SK-N-MC (cell line): ENCODE measurements at regions not wholly inside any gene's neighbourhood (a gene's known extent, or its start where the extent isn't known, plus 50 kb on each side); places are given as distances from the start of the nearest gene placed in this dataset.

Experiments used
- DNase-seq: peaks from one replicate; pipeline ENCODE4 v3.0.0-alpha.2; 2011; ENCODE audit warnings: low read depth, low spot score
- H3K27ac ChIP-seq: fragments of 200-600 bp; sonication (generic); 2 replicates; pipeline ENCODE4 v1.5.1; 2016; ENCODE audit warnings: mixed run types
- H3K36me3 ChIP-seq: fragments of 200-600 bp; sonication (generic); 2 replicates; pipeline ENCODE4 v1.6.1; 2017; ENCODE audit warnings: antibody characterized with exemption, low read length, mixed read lengths; ENCODE audit not compliant: insufficient read depth
- H3K4me3 ChIP-seq: fragments of 200-600 bp; sonication (generic); 2 replicates; pipeline ENCODE4 v1.5.1; 2016
- H3K9ac ChIP-seq: fragments of 200-600 bp; sonication (generic); 2 replicates; pipeline ENCODE4 v1.8.0; 2017; ENCODE audit warnings: mixed run types, mixed read lengths; ENCODE audit not compliant: insufficient read length
- H3K9me3 ChIP-seq: fragments of 200-600 bp; sonication (generic); 2 replicates; pipeline ENCODE4 v1.6.1; 2017; ENCODE audit warnings: low read depth, mild to moderate bottlenecking, antibody characterized with exemption, low read length, moderate library complexity, mixed read lengths
- EZH2 ChIP-seq: fragments of 200-600 bp; sonication (generic); IDR thresholded peaks from one replicate; pipeline ENCODE4 v1.6.1; 2017; ENCODE audit warnings: antibody characterized with exemption
- FOXP2 ChIP-seq: optimal IDR thresholded peaks from 2 replicates; pipeline ENCODE3; 2011; ENCODE audit warnings: mild to moderate bottlenecking, moderate library complexity; ENCODE audit not compliant: insufficient read depth; ENCODE audit errors: extremely low read length, control extremely low read depth
- POLR2AphosphoS5 ChIP-seq: IDR thresholded peaks from 2 replicates; pipeline ENCODE4 v1.6.1; 2012; ENCODE audit warnings: mild to moderate bottlenecking, low read depth, low read length, borderline replicate concordance

GRCh38 chr12:23174917-23175316, 549.9 kb downstream of the ETNK1 start:
- Histone ChIP-seq H3K9ac (no peak overlapping the region), H3K27ac (no peak overlapping the region), H3K9me3 (no peaks in the 10 kb centered on the region), H3K36me3 (no peaks in the 10 kb centered on the region), H3K4me3 (no peak overlapping the region)
- no peak for TF ChIP-seq EZH2
- TF ChIP-seq FOXP2: no peak
- no peak for TF ChIP-seq POLR2AphosphoS5
- no peak for DNase-seq

GRCh38 chr12:23185346-23185745, 560.4 kb downstream of the ETNK1 start:
- no peak for DNase-seq
- Histone ChIP-seq H3K4me3 (no peak overlapping the region), H3K36me3 (no peaks in the 10 kb centered on the region), H3K9me3 (no peaks in the 10 kb centered on the region), H3K9ac (no peak overlapping the region), H3K27ac (no peak overlapping the region)
- TF ChIP-seq EZH2 (no peak), FOXP2 (no peak), POLR2AphosphoS5 (no peak)

DNA sequence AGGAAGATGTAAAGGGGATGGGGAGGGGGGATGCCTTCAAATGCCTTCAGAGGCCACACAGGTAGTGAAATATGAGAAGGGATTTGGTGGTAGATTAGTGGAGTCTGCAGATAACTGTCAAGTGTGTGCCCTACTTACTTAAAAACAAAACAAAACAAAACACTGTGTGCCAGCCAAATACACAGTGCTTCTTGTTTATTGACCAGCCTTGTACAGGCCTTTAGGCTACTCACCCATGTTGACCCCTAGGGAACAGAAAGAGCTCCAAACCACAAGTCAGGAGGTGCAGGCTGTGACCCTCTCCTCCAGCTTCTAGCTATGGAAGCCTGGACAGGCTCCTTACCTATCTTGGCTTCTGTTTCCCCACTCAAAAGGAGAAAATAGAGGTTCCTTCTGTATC, 562.0 kb downstream of the ETNK1 start:
- Histone ChIP-seq H3K9me3 (no peaks in the 10 kb centered on the region), H3K4me3 (no peak overlapping the region), H3K27ac (no peak overlapping the region), H3K9ac (no peak overlapping the region), H3K36me3 (no peaks in the 10 kb centered on the region)
- no peak for DNase-seq
- no peak for TF ChIP-seq FOXP2
- TF ChIP-seq EZH2: no peak
- TF ChIP-seq POLR2AphosphoS5: no peak

DNA sequence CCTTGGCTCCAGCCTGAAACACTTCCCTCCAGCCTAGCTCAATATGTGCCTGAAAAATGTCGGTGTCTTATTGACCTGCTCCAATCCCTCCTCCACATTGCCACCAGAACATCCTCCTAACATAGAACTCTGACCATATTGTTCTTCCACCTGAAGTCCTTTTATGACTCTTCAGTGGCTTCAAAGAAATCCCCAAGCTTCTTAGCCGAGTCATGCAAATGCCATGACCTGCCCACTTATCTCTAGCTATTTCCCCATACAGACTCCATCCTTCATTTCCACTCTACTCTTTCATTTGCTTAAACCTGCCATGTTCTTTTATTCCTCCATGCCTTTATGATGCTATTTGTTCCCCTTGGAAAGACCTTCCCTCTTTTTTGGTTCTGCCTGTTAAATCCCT, 568.6 kb downstream of the ETNK1 start:
- TF ChIP-seq EZH2 (no peak), POLR2AphosphoS5 (no peak), FOXP2 (no peak)
- H3K9ac ChIP-seq: no peak overlapping the region
- no peak for DNase-seq
- H3K36me3 ChIP-seq: no peaks in the 10 kb centered on the region
- H3K27ac ChIP-seq: no peak overlapping the region
- H3K4me3 ChIP-seq: no peak overlapping the region
- H3K9me3 ChIP-seq: no peaks in the 10 kb centered on the region

- no peak overlapping the region for H3K9ac ChIP-seq
- no peak overlapping the region for H3K4me3 ChIP-seq
- H3K9me3 ChIP-seq: no peaks in the 10 kb centered on the region
- no peak for TF ChIP-seq FOXP2
- TF ChIP-seq EZH2: no peak
- no peak for TF ChIP-seq POLR2AphosphoS5
- no peak for DNase-seq
- no peaks in the 10 kb centered on the region for H3K36me3 ChIP-seq
- H3K27ac ChIP-seq: no peak overlapping the region
Observed at GRCh38 chr12:23197266-23197665, 572.3 kb downstream of the ETNK1 start.

DNA sequence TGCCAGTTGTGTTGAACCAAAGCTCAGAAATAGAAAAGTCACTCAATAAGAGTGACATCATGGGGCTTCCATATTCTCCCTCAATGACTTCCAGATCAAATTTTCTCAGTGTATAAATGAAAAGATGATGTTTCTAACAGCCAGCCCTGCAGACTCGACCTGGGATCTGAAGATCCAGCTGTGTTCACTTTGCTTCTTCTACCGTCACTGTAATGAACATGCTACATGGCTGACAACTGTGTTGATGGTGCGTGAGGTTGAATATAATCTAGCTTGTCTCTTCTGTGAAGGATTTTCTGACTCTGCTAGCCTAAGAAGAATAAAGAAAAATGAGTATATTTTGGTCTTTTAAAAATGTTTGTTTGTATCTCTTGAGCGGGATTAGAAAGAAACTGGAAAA, 577.8 kb downstream of the ETNK1 start:
- Histone ChIP-seq H3K4me3 (no peak overlapping the region), H3K27ac (no peak overlapping the region), H3K9me3 (no peaks in the 10 kb centered on the region), H3K9ac (no peak overlapping the region), H3K36me3 (no peaks in the 10 kb centered on the region)
- no peak for TF ChIP-seq POLR2AphosphoS5
- no peak for TF ChIP-seq FOXP2
- TF ChIP-seq EZH2: no peak
- no peak for DNase-seq

DNA sequence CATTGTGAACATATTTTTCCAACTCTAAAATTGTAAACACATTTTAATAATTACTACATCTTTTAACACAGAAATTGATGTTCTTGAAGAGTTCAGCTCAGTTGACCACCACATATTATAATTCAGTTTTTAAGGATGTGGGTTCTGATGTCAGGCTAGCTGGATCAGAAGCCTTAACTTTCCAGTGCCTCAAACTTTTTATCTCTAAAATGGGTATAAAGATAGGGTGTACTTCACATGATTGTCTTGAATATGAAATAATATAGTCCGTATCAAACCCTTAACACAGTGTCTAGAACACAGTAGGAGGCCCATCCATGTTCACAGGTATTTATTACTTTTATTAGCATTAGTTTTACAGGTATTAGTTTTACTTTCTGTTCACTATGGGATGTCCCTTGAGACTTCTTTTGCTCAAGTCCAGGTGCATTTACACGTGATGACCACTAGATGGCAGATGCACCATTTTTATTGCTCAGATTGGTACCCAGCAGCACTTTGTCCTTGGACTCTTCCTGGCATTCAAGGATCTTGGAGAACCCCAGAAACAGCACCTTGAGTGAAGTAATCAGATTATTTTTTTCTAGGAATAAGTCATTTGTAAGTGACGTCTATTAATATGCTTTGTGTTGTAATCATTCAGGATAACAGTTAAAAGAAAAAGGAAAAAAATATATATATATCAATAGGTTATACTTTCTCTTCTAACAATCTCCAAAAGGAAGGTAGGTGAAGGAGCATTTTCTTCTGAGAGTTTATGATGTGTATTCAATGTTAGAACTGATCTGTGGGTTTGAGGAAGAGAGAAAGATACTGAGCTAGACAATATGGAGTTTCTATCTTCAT, 580.2 kb downstream of the ETNK1 start:
- TF ChIP-seq EZH2 (no peak), POLR2AphosphoS5 (no peak), FOXP2 (no peak)
- no peaks in the 10 kb centered on the region for H3K9me3 ChIP-seq
- H3K9ac ChIP-seq: no peak overlapping the region
- H3K27ac ChIP-seq: no peak overlapping the region
- no peaks in the 10 kb centered on the region for H3K36me3 ChIP-seq
- peak; percentile 20 for DNase-seq
- H3K4me3 ChIP-seq: no peak overlapping the region

- H3K9ac ChIP-seq: no peak overlapping the region
- DNase-seq: no peak
- H3K4me3 ChIP-seq: no peak overlapping the region
- TF ChIP-seq FOXP2: no peak
- no peak for TF ChIP-seq EZH2
- TF ChIP-seq POLR2AphosphoS5: no peak
- no peaks in the 10 kb centered on the region for H3K36me3 ChIP-seq
- no peak overlapping the region for H3K27ac ChIP-seq
- no peaks in the 10 kb centered on the region for H3K9me3 ChIP-seq
Observed at GRCh38 chr12:23209793-23210192, 584.8 kb downstream of the ETNK1 start.
